HS-27A (cell line): ENCODE measurements at regions not wholly inside any gene's neighbourhood (a gene's known extent, or its start where the extent isn't known, plus 50 kb on each side); places are given as distances from the start of the nearest gene placed in this dataset.

Source experiments
- DNase-seq: peaks from one replicate; pipeline ENCODE4 v3.0.0-alpha.2; 2012; ENCODE audit warnings: low read depth, missing footprints

DNA sequence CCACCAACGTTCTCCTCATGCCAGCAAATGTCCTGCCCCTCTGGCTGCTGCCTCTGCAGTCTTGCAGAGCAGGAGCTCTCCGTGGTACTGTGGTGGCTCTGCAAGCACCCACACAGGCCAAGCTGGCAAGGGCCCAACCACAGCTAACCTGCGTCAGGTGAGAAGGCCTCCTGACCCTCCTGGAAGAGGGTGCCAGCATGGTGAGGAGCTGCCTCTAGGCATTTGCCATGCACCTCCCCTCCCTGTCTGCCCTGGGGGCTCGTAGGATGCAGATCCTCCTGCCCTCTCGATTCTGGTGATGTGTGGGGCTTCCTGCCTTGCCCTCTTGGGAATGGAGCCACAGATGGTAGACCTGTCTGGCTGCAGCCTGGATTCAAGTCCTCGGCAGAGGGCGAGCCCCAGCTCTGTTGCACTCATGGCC, 1408.8 kb downstream of the TBC1D22A start:
- no peak for DNase-seq

- DNase-seq = no peak
Observed at GRCh38 chr22:48169227-48169626, 1406.8 kb downstream of the TBC1D22A start.

DNA sequence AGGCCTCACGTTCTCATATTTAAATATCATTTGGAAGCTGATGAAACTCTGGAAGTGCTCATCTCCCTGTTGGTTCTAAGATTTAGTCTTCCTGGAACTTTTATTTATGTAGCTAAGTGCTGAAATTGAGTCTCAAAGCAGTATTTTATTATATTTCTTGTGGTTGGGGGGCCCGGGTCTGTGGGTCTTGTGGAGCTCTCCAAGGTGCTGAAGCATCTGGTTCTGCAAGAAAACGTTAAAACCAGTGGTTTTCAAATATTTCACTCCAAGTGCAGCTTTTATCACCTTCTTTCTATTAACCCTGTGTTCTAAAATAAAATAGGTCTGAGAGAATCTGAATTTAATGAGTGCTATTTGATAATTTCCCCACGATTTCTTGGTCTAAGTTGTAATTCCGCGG, 1404.8 kb downstream of the TBC1D22A start:
- no peak for DNase-seq

- no peak for DNase-seq
Observed at GRCh38 chr22:48161298-48161697, 1398.8 kb downstream of the TBC1D22A start.

DNA sequence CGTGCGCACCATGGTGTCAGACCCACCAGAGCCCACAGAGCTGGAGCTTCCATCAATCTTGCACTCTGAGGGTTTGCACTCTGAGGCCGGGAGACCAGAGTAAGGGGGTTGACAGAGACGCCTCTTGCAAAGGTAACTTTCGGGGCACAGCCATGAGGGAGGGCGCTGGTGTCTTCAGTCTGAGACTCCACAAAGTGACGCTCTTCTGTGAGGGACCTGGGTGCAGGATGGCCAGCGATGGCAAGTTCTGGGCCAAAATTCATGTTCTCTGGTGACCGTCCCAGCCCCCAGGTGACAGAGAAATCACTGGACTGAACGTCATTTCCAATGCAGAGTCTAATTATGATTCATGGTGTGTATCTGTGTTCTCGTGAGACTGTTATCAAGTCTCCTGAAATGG, 1395.2 kb downstream of the TBC1D22A start:
- no peak for DNase-seq

- DNase-seq = no peak
Observed at GRCh38 chr22:48156603-48157355, 1394.3 kb downstream of the TBC1D22A start.

DNA sequence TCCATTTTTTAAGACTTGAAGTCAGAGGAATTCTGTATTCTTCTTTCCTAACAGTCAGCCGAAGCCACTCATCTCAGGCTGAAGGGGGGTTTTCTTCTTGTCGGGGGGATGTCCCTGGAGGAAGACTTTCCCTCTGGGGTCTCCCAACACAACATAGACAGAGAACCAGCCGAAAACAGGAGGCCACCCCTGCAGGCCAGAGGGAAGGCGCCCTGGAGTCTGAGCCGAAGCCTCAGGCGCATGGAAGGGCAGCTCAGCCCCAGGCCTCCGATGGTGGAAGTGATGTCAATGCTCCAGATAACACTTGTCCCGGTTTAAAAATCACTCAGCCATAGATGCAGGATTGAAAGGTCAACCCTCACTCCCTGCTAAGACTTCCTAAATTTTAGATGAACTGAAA, 1393.0 kb downstream of the TBC1D22A start:
- no peak for DNase-seq

- DNase-seq = no peak
Observed at GRCh38 chr22:48154943-48155240, 1392.4 kb downstream of the TBC1D22A start.

DNA sequence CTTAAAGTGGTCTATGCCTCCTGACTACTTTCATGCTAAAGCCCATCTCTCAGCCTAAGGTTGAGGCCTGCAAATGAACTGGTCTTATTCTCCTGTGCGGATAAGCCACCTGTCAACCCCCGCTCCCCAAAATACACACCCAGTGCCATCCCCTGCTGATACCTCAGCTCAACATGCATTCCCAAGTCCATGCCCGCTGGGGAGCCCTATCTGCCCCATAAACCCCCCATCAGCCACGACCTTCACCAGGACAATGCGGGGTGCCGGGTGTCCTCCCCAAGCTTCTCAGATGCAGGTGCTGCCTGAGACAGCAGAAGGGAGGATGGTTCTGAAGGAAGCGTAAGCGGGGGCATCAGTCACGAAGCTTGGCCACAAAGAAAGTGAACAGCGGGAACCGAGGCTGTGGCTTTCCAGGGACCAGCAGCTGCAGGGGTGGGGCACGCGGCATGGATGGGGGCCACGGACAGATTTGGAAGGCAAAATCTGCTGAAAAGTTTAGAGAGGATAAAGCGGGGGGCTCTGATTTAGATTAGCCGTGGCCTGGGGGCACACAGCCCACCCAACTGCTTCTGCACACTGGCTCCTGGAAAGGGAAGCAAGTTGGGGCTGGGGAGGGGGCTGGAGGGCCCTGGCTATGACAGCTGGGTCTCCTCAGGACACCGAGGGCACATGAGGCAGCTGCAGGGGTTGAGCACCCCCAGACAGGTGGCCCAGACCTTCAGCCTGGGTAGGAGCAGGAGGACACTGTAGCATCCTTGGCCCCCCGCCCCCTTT, 1391.9 kb downstream of the TBC1D22A start:
- DNase-seq = no peak

DNA sequence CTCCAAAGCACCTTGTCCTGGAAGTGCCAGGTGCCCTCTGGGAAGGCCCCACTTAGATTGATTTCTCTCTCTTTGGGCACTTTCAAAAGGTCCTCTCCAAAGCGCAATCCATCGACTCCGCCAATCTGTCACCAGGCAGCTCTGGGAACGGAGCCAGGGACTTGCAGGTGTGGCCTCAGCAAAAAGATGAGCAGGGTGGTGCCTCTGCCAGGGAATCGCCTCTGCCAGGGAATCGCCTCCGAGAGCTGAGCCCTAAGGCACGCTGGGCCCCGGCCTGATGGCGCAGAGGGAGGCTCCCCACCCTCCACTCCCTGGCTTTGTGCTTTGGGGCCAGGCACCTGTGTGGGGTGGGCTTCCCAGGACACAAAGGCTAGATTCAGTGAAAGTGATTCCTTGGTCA, 1391.3 kb downstream of the TBC1D22A start:
- DNase-seq = no peak

- no peak for DNase-seq
Observed at GRCh38 chr22:48152916-48153315, 1390.5 kb downstream of the TBC1D22A start.

GRCh38 chr22:48152164-48152775, 1389.8 kb downstream of the TBC1D22A start:
- no peak for DNase-seq

GRCh38 chr22:48151641-48152040, 1389.2 kb downstream of the TBC1D22A start:
- no peak for DNase-seq

GRCh38 chr22:48147831-48148230, 1385.4 kb downstream of the TBC1D22A start:
- DNase-seq = no peak

GRCh38 chr22:48147404-48147803, 1385.0 kb downstream of the TBC1D22A start:
- DNase-seq = no peak

DNA sequence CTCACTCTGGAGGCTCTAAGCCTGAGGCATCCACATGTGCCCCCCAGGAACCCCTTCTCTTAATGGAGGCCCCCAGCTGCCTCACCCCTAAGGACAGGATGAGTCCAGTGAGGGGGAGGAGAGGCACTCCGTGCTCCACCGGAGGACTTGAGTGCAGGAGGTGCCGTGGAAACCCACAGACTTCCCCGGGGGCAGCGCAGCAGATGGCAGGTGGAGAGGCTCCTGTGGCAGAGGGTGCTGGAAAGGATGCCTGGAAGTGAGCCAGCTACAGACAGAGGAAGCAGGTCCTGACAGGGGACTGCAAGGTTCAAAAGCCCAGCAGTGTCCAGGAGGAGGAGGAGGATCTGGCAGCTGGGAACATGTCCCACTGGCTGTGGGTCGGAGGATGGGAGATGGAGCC, 1384.0 kb downstream of the TBC1D22A start:
- DNase-seq = no peak

- no peak for DNase-seq
Observed at GRCh38 chr22:48145738-48146137, 1383.3 kb downstream of the TBC1D22A start.

- no peak for DNase-seq
Observed at GRCh38 chr22:48144318-48144717, 1381.9 kb downstream of the TBC1D22A start.

- no peak for DNase-seq
Observed at GRCh38 chr22:48143856-48144255, 1381.4 kb downstream of the TBC1D22A start.

DNA sequence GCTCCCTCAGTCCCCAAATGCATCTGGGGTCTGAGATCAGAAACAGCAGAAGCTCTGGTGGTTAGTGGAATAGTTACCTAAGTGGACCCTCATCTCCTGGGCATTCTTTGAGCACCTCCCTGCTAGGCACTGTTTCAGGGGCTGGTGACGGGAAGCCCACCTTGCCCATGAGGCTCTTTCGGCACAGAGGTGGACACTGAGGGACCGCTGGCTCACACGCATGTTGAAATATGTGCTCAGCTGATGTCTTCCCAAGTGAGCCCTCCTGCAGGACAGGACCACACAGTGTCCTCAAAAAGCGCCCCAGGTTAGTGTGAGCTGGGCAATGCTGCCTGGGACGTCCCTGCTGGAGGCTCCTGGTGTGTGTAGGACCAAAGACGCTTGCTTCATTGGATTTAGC, 1379.9 kb downstream of the TBC1D22A start:
- DNase-seq = no peak

GRCh38 chr22:48141301-48141700, 1378.9 kb downstream of the TBC1D22A start:
- no peak for DNase-seq

DNA sequence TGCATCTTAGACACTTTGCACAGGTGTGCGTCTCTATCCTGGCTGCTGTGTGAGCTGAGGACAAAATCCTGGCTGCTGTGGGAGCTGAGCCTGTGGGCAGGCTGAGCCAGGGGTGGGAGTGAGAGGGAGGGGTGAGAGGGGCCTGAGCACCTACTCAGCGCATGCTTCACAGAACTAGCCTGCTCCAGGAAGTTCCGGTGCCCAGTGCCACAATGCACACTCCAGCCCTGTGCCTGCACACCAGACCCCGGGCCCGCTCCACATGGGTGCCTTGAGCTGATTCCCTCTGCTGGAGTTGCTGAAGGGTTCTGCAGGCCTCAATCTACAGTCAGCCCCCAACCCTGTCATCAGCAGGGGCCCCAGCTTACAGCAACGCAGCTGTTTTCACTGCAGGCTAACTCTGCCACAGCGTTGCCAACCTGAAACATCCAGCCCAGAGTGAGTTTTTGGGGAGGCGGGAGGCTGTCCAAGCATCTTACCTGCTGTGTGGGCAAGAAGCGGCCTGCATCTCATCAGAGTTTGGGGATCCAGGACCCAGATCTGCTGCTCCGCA, 1377.9 kb downstream of the TBC1D22A start:
- no peak for DNase-seq

- no peak for DNase-seq
Observed at GRCh38 chr22:48139776-48140175, 1377.3 kb downstream of the TBC1D22A start.
